Omental fat pad (tissue), 3 donors: ENCODE measurements at regions not wholly inside any gene's neighbourhood (a gene's known extent, or its start where the extent isn't known, plus 50 kb on each side); places are given as distances from the start of the nearest gene placed in this dataset.

Experiments used
- ATAC-seq: fragments of 150-250 bp; one replicate; pipeline ENCODE4 v1.9.1; 2016; ENCODE audit warnings: mild to moderate bottlenecking, moderate library complexity; ENCODE audit not compliant: low FRiP score
- DNase-seq: peaks from one replicate; pipeline ENCODE4 v3.0.0-alpha.2; 2019; ENCODE audit warnings: low spot score
- TF ChIP-seq, protein P1 (sequence below), 3 donors: fragments of 450-650 bp; IDR thresholded peaks; one replicate each; pipeline ENCODE4 v1.5.1; 2016 to 2017; ENCODE audit warnings: antibody characterized with exemption in 3 of 3, mild to moderate bottlenecking in 3 of 3, moderate library complexity in 2 of 3

DNA sequence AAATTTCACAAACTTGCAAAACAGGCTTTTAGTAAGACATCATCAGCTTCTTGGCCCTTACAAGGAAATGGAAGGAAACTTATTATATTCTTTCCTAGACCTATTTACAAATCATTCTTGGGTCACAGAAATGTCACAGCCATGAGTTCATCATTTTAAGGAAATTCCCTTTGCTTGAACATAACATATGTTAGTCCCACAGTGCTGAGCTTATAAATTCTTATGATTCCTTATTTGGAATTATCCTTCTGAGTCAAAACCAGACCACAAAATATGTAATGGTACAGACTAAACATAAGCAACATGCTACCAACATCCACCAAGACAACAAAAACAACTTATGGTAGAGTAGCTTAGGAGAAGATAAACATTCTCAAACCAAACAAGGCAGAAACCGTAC is 236.9 kb upstream of the CTSO start:
- TF ChIP-seq, protein P1, sequence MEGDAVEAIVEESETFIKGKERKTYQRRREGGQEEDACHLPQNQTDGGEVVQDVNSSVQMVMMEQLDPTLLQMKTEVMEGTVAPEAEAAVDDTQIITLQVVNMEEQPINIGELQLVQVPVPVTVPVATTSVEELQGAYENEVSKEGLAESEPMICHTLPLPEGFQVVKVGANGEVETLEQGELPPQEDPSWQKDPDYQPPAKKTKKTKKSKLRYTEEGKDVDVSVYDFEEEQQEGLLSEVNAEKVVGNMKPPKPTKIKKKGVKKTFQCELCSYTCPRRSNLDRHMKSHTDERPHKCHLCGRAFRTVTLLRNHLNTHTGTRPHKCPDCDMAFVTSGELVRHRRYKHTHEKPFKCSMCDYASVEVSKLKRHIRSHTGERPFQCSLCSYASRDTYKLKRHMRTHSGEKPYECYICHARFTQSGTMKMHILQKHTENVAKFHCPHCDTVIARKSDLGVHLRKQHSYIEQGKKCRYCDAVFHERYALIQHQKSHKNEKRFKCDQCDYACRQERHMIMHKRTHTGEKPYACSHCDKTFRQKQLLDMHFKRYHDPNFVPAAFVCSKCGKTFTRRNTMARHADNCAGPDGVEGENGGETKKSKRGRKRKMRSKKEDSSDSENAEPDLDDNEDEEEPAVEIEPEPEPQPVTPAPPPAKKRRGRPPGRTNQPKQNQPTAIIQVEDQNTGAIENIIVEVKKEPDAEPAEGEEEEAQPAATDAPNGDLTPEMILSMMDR (IDR thresholded peaks at IDR 0.05) = no peak
- no peak for DNase-seq
- no peak for ATAC-seq

DNA sequence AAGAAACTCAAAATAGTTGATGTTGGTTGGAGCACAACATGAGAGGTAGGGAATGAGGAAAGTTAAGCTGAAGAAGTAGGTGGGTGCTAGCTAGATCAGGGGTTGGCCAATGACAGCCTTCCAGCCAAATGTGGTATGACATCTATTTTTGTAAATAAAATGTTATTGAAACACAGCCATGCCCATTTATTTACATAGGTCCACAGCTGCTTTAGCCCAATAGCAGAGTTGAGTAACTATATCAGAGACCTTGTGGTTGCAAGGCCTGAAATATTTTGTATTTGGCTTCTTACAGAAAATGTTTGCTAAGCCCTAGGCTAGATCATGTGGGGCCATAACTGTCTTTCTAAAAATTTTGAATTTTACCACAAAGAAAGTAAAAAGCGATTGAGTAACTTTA is 234.9 kb upstream of the CTSO start:
- DNase-seq = no peak
- TF ChIP-seq, protein P1 (IDR thresholded peaks at IDR 0.05) = no peak
- no peak for ATAC-seq

DNA sequence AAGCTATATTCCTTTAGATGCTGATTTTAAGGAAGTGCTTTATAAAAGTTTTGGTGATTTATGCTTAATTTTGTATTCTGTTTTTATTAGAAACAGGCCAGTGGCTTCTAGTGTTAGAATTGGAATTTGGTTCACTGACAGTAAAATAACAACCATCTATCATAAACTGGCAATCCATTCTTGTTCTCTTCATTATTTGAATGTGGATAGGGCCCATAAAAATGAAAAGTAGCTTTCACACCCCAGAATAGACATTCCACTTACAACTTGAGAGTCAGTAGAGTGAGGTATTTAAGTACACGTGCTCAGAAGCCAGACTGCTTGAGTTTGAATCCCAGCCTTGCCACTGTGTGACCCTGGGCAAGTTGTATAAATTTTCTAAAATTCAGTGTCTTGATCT is 232.4 kb upstream of the CTSO start:
- TF ChIP-seq, protein P1 (IDR thresholded peaks at IDR 0.05) = no peak
- no peak for ATAC-seq
- DNase-seq = no peak

DNA sequence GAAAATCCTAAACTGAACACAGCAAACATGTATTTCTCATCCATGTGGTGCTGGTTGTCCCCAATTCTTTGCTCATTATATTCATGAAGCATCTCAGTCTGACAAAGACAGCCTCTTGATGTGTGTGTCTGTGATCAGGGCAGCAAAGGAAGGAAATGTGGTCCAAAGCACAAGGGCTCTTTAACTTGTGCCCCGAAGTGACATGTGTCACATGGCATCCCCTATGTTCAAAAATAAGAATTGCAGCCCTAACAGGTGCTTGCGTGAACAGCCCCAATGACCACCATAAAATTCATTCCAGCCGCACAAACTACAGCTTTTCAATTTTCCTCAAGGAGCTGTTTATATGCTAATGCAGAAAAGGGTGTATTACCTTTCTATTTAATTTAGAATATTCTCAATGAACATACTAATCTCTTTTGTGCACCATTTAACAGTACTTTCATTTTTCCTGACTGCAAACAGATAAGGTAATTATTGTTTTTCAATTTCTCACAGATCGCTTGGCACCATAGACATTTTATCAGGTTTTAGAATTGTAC is 231.9 kb upstream of the CTSO start:
- ATAC-seq = no peak
- TF ChIP-seq, protein P1 (IDR thresholded peaks at IDR 0.05) = no peak
- DNase-seq = no peak

DNA sequence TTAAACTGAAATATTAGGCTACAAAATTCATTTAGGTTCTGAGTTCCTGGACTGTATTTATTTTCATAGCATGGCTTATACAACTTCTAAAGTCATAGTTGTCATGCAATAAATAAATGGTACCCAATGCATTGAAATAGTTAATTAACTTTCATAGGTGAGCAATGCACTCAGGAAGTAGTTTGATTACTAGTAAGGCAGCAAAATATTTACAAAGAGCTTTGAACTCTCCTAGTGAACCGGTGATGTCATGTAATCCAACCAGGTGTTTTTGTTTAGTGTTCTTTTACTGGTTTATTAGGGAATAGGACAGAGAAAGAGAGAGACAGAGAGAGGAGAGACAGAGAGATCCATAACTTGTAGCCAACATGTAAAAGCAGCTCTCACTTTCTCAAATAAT is 228.6 kb upstream of the CTSO start:
- DNase-seq (no peak), ATAC-seq (no peak)
- TF ChIP-seq, protein P1 (IDR thresholded peaks at IDR 0.05) = no peak

DNA sequence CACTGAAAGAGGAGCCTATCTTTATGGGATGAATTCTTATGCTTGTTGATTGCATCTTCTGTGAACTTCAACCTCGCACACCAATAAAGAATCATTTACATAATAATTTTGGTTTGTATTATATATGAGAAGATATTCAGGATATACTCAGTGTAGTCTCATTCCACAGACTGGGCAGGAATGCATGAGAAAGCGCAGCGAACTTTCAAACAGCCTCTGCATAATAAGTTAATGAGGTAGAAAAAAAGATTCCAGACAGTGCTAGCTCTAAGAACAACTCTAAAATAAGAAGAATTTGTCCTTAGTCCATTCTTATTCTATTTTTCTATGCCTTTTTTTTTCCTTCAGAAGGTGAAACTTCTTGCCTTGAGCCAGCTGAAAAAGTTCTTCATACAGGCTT is 224.3 kb upstream of the CTSO start:
- ATAC-seq (no peak), DNase-seq (no peak)
- TF ChIP-seq, protein P1 (IDR thresholded peaks at IDR 0.05) = no peak

DNA sequence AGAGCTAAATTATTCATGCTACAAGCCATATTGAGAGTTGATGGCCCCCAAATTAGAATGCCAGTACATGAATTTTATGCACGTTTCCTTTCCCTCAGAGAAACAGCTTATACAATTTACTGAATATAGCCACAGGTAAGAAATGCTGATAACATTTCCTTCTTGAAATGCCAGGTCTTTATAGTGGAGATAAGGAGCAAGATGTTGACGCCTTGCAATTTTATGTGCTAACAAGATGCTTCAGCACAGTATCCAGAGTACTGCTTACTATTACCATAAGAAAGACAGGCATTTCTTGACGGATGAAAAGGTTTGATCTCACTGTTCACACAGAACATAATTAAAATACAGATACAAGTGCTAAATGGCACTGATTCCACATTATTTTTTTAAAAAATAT is 223.2 kb upstream of the CTSO start:
- TF ChIP-seq, protein P1 (IDR thresholded peaks at IDR 0.05) = no peak

More for the DNA sequence above, 223.2 kb upstream of the CTSO start:
- DNase-seq = no peak
- no peak for ATAC-seq
